GM18858 (cell line): ENCODE measurements at regions not wholly inside any gene's neighbourhood (a gene's known extent, or its start where the extent isn't known, plus 50 kb on each side); places are given as distances from the start of the nearest gene placed in this dataset.

ENCODE experiments used
- ATAC-seq: cut with Tn5 transposase; IDR thresholded peaks from one replicate; pipeline ENCODE4 v1.9.1; 2021; ENCODE audit not compliant: unreplicated experiment

- ATAC-seq = no peak
Observed at GRCh38 chr2:9137379-9138150, 69.0 kb upstream of the ASAP2 start.

GRCh38 chr2:9135822-9136558 lies 70.6 kb upstream of the ASAP2 start:
- no peak for ATAC-seq

GRCh38 chr2:9127316-9127715 lies 79.3 kb upstream of the ASAP2 start:
- no peak for ATAC-seq

- no peak for ATAC-seq
Observed at GRCh38 chr2:9126540-9126939, 80.1 kb upstream of the ASAP2 start.

- no peak for ATAC-seq
Observed at GRCh38 chr2:9124231-9124741, 82.3 kb upstream of the ASAP2 start.

- no peak for ATAC-seq
Observed at GRCh38 chr2:9123069-9123468, 83.5 kb upstream of the ASAP2 start.

GRCh38 chr2:9122367-9122766 lies 84.2 kb upstream of the ASAP2 start:
- no peak for ATAC-seq

GRCh38 chr2:9118383-9118960 lies 88.1 kb upstream of the ASAP2 start:
- ATAC-seq = no peak

GRCh38 chr2:9115229-9115628 lies 91.4 kb upstream of the ASAP2 start:
- ATAC-seq = no peak

- no peak for ATAC-seq
Observed at GRCh38 chr2:9114458-9114857, 92.2 kb upstream of the ASAP2 start.

- ATAC-seq = no peak
Observed at GRCh38 chr2:9113916-9114315, 92.7 kb upstream of the ASAP2 start.

GRCh38 chr2:9113262-9113661 lies 93.3 kb upstream of the ASAP2 start:
- ATAC-seq = no peak

GRCh38 chr2:9112079-9112721 lies 94.4 kb upstream of the ASAP2 start:
- ATAC-seq = no peak

GRCh38 chr2:9110893-9111569 lies 95.6 kb upstream of the ASAP2 start:
- no peak for ATAC-seq

GRCh38 chr2:9110346-9110884 lies 96.2 kb upstream of the ASAP2 start:
- ATAC-seq = no peak

GRCh38 chr2:9109871-9110270 lies 96.7 kb upstream of the ASAP2 start:
- ATAC-seq = no peak

- no peak for ATAC-seq
Observed at GRCh38 chr2:9108210-9108967, 98.2 kb upstream of the ASAP2 start.

- ATAC-seq = no peak
Observed at GRCh38 chr2:9107168-9108025, 99.2 kb upstream of the ASAP2 start.
